T-helper 17 cell (primary cell): ENCODE measurements at regions not wholly inside any gene's neighbourhood (a gene's known extent, or its start where the extent isn't known, plus 50 kb on each side); places are given as distances from the start of the nearest gene placed in this dataset.

Source experiments
- ATAC-seq: fragments of 150-1000 bp; cut with Tn5 transposase; 2 replicates; pipeline ENCODE4 v1.10.0; 2021; ENCODE audit warnings: mild to moderate bottlenecking, moderate library complexity
- DNase-seq, 3 donors: peaks; one replicate each; pipeline versions ENCODE4 v3.0.0 to v3.0.0-alpha.2; 2020 to 2021
- H3K9me3 ChIP-seq: one replicate; pipeline ENCODE4 v1.7.0; 2013; ENCODE audit warnings: low read length, mild to moderate bottlenecking; ENCODE audit not compliant: control insufficient read depth, poor library complexity, severe bottlenecking
- H3K27ac Mint-ChIP-seq: one replicate; pipeline ENCODE4 v1.8.0; 2022; ENCODE audit warnings: mild to moderate bottlenecking, moderate library complexity, mixed read lengths
- H3K27me3 Mint-ChIP-seq: one replicate; pipeline ENCODE4 v1.8.0; 2022; ENCODE audit warnings: mixed read lengths
- H3K36me3 Mint-ChIP-seq: one replicate; pipeline ENCODE4 v1.8.0; 2022; ENCODE audit warnings: low read depth, mixed read lengths
- H3K4me1 Mint-ChIP-seq: one replicate; pipeline ENCODE4 v1.8.0; 2022; ENCODE audit warnings: mild to moderate bottlenecking, mixed read lengths
- H3K4me3 Mint-ChIP-seq: one replicate; pipeline ENCODE4 v1.8.0; 2022; ENCODE audit warnings: mild to moderate bottlenecking, moderate library complexity, mixed read lengths

DNA sequence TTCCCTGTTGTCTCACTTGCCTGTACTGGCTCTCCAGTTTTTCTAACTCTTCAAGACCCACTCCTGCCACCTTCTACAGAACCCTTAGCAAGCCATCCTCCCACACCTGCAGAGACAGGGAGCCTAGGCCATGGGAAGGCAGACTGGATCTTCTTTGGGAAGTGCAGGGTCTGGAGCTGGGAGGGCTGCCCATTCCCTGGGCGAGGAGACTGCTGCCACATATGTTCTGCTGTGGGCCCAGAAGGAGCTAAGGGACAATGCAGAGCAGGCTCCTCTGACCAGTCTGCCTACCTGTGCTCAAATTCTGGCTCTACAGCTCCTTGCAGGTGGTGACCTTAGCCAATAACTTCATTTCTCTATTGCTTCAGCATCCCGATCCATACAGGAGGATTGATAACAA lies 152.1 kb upstream of the CELF4 start:
- no peaks in the 10 kb centered on the region for H3K9me3 ChIP-seq
- Mint-ChIP-seq H3K36me3 (no peaks in the 10 kb centered on the region), H3K4me1 (no peaks in the 10 kb centered on the region), H3K4me3 (no peak overlapping the region), H3K27ac (no peak overlapping the region), H3K27me3 (no peaks in the 10 kb centered on the region)
- DNase-seq (no peak), ATAC-seq (no peak)

DNA sequence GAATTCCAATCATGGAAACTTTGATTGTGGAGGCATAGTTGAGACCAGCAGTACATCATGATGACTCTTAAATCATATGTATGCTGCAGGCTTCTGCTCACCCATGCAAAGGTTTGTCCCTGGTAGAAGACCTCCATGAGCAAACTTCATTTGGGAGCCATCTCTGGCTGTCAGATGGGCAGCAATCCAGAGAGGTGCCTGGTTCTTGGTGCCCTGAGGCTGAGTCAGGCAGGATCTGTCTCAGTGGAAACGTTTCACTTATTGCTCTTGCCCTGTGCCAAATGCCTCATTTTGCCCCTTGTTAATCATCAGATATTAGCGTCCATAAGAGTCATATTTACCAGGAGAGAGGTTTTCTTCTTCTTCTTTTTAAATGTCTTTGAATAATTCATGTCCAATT lies 151.5 kb upstream of the CELF4 start:
- no peaks in the 10 kb centered on the region for H3K9me3 ChIP-seq
- DNase-seq = no peak
- Mint-ChIP-seq H3K36me3 (no peaks in the 10 kb centered on the region), H3K27me3 (no peaks in the 10 kb centered on the region), H3K4me1 (no peaks in the 10 kb centered on the region), H3K27ac (no peak overlapping the region), H3K4me3 (no peak overlapping the region)
- no peak for ATAC-seq

DNA sequence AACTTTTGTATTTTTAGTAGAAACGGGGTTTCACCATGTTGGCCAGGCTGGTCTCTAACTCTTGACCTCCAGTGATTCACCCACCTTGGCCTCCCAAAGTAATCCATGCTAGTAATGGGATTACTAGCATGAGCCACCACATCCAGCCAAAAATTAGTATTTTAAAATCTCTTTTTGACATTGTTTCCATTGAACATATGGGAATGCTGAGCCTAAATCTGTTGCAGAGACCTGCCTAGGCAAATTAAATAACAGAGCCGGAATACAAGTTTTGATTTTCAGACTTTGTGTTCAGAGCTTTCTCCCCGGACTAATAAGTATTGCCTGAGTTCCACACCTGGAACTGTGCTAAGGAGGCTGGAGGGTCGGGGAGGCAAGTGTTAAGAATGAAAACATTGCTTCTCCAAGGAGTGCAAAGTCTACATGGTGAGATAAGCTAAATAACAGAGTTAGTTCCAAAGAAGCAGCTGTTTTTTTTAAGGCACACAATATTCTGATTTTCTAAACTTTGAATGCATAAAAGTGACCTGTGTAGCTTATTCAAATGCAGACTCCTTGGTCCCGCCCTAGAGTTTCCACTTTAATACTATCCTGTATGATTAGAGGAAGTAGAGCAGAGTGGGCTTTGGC lies 150.6 kb upstream of the CELF4 start:
- Mint-ChIP-seq H3K4me1 (no peaks in the 10 kb centered on the region), H3K27ac (no peak overlapping the region), H3K36me3 (no peaks in the 10 kb centered on the region), H3K4me3 (no peak overlapping the region), H3K27me3 (no peaks in the 10 kb centered on the region)
- no peaks in the 10 kb centered on the region for H3K9me3 ChIP-seq
- ATAC-seq (no peak), DNase-seq (no peak)

DNA sequence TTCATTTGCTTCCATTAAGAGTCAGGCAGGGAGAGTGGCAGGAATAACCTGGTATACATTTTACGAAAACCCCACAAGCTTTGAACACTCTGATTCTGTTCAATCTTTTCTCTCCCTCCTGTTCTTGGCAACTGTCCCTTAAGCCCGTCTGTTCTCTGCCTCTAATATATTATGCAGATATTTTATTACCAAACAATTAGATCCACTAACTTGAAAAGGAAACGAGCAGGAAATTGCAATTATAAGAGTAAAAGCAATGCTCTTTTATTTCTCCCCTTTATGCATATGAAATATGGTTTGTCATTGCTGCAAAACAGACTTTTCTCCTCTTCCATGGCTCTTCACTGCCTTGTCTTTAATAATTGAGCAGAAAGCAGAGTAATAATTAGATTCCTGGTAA lies 149.1 kb upstream of the CELF4 start:
- Mint-ChIP-seq H3K36me3 (no peaks in the 10 kb centered on the region), H3K27me3 (no peaks in the 10 kb centered on the region), H3K27ac (no peak overlapping the region), H3K4me1 (no peaks in the 10 kb centered on the region), H3K4me3 (no peak overlapping the region)
- DNase-seq (no peak), ATAC-seq (no peak)
- H3K9me3 ChIP-seq = no peaks in the 10 kb centered on the region

DNA sequence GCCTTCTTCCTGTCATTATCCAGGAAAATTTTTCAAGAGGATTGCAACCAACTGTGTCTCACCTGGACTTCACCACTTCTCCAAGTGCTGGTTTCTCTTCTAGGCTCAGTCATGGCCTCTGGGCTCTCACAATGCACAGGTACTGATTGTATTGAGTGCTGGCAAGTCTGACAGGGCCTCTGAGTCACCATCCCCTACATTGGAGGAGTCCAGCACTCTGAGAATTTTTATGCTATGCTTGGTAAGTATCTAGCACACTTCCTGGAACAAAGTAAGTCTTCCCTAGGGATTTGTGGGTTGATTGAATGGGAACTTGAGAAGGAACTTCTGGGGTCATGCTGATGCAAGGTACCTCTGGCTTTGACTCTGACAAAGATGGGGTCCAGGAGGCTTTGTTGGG lies 147.2 kb upstream of the CELF4 start:
- no peak for DNase-seq
- no peaks in the 10 kb centered on the region for H3K9me3 ChIP-seq
- ATAC-seq = no peak
- H3K27ac Mint-ChIP-seq = no peak overlapping the region
- H3K4me3 Mint-ChIP-seq = no peak overlapping the region
- no peaks in the 10 kb centered on the region for H3K27me3 Mint-ChIP-seq
- H3K36me3 Mint-ChIP-seq = no peaks in the 10 kb centered on the region
- no peaks in the 10 kb centered on the region for H3K4me1 Mint-ChIP-seq

DNA sequence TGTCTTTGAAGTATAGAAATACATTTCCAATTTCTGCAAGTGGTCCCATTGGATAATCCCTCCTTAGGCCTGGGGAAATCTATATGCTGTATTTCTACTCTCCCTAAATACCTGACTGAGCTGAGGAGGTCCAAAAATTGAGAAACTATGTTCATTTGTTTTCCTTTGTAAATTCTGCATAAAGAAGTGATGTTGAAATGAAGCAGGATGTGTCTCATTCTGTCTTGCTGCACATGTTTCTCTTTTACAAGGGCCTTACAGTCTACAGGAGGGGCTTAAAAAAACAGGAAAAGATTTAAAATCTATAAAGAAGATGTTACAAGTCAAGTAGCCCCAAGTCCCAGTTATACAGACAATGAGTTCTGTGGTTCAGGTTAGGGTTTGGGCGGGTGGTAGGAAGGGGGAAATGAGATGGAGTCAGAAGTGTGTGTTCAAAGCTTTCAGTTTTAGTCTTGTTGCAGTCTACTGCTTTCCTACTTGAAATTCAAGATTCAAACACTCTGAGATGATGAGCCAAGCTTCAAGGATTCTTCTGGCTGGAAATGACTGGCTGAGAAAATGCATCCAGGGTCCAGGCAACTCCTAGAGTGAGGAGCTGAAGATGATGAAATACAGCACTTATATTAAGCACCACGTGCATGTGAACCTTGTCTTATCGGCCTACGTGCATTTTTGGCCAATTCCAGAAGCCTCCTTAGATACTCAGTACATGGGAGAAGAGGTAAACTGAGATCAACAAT lies 146.3 kb upstream of the CELF4 start:
- no peaks in the 10 kb centered on the region for H3K27me3 Mint-ChIP-seq
- no peak for DNase-seq
- no peaks in the 10 kb centered on the region for H3K36me3 Mint-ChIP-seq
- no peaks in the 10 kb centered on the region for H3K4me1 Mint-ChIP-seq
- no peak for ATAC-seq
- no peak overlapping the region for H3K27ac Mint-ChIP-seq
- H3K9me3 ChIP-seq = no peaks in the 10 kb centered on the region
- no peak overlapping the region for H3K4me3 Mint-ChIP-seq

DNA sequence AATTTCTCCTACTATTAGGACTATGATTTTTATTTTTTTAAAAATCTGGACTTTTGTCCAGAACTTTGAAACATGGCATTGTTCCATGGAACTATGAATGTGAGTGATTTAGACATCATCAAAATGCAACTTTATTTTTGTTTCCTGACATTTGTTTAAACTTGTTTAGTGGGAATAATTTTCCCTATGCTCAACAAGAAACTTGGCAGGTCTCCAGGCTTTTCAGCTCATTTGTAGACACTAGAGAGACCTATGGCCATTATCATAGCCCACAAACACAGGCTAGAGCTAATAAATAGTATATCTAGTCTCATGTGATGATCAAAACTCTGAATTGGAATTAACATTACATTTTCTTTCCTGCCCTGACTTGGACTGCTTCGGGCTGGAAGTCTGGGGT lies 145.1 kb upstream of the CELF4 start:
- Mint-ChIP-seq H3K27me3 (no peaks in the 10 kb centered on the region), H3K4me1 (no peaks in the 10 kb centered on the region), H3K4me3 (no peak overlapping the region), H3K27ac (no peak overlapping the region), H3K36me3 (no peaks in the 10 kb centered on the region)
- H3K9me3 ChIP-seq = no peaks in the 10 kb centered on the region
- DNase-seq (no peak), ATAC-seq (no peak)

DNA sequence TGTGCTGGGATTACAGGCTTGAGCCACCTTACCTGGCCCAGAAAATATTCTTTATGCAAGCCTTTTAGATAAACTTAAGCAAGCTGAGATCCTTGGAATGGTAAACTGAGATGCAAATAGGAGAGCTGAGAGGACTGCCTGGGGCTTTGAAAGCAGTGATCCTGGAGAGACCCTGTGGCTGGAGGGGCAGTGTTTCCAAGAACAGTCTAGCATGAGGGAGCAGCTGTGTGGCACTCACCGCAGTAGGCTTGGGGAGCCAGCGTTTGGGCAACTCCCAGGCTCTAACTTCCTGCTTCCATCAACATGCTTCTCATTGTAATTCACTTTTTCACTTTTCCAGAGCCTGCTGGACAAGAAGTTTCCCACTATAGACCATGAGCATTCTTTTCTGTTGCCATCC lies 144.1 kb upstream of the CELF4 start:
- H3K27me3 Mint-ChIP-seq = no peaks in the 10 kb centered on the region
- no peaks in the 10 kb centered on the region for H3K36me3 Mint-ChIP-seq
- no peaks in the 10 kb centered on the region for H3K4me1 Mint-ChIP-seq
- ATAC-seq (no peak), DNase-seq (no peak)
- H3K27ac Mint-ChIP-seq = no peak overlapping the region
- H3K9me3 ChIP-seq = no peaks in the 10 kb centered on the region
- no peak overlapping the region for H3K4me3 Mint-ChIP-seq

DNA sequence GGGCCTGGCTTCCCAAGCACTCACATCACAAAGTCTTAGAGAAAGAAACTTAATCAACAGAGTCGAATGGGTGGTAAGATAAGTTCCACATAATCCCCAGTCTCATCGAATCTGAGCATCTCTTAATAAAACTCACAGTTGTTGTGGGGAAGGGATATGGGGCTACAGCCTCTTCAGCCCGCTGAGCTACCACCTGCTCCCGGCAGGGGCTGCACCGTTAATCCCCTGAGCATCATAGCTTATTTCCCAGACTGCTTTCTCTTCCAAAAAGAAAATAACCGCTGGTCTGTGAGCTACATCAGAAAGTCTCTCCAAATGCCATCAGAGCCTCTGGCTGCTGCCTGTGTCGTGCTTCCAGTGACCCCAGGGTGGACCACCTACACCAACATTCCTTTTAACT lies 139.4 kb upstream of the CELF4 start:
- DNase-seq (no peak), ATAC-seq (no peak)
- H3K4me3 Mint-ChIP-seq = no peak overlapping the region
- no peaks in the 10 kb centered on the region for H3K4me1 Mint-ChIP-seq
- no peaks in the 10 kb centered on the region for H3K9me3 ChIP-seq
- no peak overlapping the region for H3K27ac Mint-ChIP-seq
- no peaks in the 10 kb centered on the region for H3K27me3 Mint-ChIP-seq
- no peaks in the 10 kb centered on the region for H3K36me3 Mint-ChIP-seq

DNA sequence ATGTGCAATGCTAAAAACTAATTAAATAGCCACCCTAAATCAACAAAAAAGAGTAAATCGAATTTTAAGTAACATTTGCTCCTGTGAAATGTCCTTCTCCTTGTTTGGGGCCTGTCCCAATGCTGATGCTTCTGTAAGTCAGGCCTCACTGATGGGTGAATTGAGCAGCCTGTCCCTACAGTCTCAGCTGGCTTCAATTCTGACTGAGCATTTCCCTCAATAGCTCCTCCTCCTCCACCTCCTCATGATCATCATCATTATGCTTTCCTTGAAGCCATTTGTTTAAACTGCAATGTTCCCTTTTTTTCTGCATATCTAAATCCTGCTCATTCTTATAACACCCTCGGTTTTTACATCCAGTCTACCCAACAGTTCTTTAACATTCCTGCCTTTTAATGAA lies 137.2 kb upstream of the CELF4 start:
- no peak for ATAC-seq
- no peaks in the 10 kb centered on the region for H3K27me3 Mint-ChIP-seq
- H3K4me1 Mint-ChIP-seq = no peaks in the 10 kb centered on the region

DNA sequence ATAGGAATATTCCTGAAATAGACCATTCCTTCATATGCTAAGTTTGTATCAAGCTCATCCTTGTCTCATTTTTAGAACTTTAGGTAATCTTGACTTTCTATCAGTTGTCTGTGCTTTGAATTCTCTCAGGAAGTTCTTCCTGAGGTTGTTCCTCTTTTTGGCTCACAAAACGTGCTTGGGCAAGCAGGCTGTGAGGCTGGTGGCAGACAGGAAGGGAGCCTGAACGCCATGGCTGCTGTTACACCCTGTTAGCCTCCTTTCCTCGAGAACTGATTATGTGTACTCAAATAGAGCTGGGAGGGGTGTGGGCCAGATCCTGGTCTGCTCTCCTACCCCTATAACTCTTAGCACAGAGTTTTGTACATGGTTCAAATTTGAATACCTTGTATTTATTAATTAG lies 136.4 kb upstream of the CELF4 start:
- no peaks in the 10 kb centered on the region for H3K27me3 Mint-ChIP-seq
- H3K9me3 ChIP-seq = no peaks in the 10 kb centered on the region
- ATAC-seq (no peak), DNase-seq (no peak)
- no peak overlapping the region for H3K4me3 Mint-ChIP-seq
- H3K27ac Mint-ChIP-seq = no peak overlapping the region
- H3K36me3 Mint-ChIP-seq = no peaks in the 10 kb centered on the region
- no peaks in the 10 kb centered on the region for H3K4me1 Mint-ChIP-seq

More for the DNA sequence above, 137.2 kb upstream of the CELF4 start:
- no peak overlapping the region for H3K4me3 Mint-ChIP-seq
- DNase-seq = no peak
- H3K36me3 Mint-ChIP-seq = no peaks in the 10 kb centered on the region
- no peak overlapping the region for H3K27ac Mint-ChIP-seq
- no peaks in the 10 kb centered on the region for H3K9me3 ChIP-seq

DNA sequence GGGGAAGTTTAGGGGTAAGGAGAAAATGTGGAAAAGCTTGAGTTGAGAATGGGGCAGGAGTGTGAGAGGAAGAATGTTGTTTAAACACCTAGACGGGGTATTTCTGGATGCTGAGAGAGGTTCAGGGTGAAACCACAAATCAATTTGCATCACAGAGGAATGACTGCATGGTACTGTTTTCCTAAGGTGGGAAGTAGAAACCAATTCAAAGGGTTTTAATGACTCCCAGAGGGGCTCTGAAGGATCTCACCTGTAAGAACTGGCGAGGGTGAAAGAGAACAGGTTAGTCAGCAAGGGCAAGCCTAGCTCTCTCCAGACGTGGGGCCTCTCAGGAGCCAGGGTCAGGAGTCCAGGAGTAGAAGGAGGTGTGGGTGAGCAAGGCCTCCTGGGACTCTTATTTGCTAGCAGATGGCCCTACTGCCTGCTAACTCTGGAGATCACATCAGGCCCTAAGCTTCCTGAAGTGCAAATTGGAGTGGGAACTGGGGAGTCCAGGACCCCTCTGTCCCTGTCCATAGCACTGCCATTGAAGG lies 133.0 kb upstream of the CELF4 start:
- no peaks in the 10 kb centered on the region for H3K4me1 Mint-ChIP-seq
- no peaks in the 10 kb centered on the region for H3K9me3 ChIP-seq
- DNase-seq (no peak), ATAC-seq (no peak)
- H3K4me3 Mint-ChIP-seq = no peak overlapping the region
- no peaks in the 10 kb centered on the region for H3K27me3 Mint-ChIP-seq
- no peak overlapping the region for H3K27ac Mint-ChIP-seq
- no peaks in the 10 kb centered on the region for H3K36me3 Mint-ChIP-seq

DNA sequence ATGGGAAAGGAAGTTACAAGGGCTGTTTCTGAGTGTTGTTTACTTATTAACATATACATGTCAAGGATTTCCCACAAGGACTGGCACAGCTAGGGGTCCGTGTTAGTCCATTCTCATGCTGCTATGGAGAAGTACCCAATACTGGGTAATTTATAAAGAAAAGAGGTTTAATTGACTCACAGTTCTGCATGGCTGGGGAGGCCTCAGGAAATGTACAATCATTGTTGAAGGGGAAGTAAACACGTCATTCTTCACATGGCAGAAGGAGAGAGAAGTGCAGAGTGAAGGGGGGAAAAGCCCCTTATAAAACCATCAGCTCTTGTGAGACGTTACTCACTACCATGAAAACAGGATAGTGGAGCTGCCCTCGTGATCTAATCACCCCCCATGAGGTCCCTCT lies 128.9 kb upstream of the CELF4 start:
- DNase-seq (no peak), ATAC-seq (no peak)
- Mint-ChIP-seq H3K4me1 (no peaks in the 10 kb centered on the region), H3K4me3 (no peak overlapping the region), H3K36me3 (no peaks in the 10 kb centered on the region), H3K27ac (no peak overlapping the region), H3K27me3 (no peaks in the 10 kb centered on the region)
- H3K9me3 ChIP-seq = no peaks in the 10 kb centered on the region

DNA sequence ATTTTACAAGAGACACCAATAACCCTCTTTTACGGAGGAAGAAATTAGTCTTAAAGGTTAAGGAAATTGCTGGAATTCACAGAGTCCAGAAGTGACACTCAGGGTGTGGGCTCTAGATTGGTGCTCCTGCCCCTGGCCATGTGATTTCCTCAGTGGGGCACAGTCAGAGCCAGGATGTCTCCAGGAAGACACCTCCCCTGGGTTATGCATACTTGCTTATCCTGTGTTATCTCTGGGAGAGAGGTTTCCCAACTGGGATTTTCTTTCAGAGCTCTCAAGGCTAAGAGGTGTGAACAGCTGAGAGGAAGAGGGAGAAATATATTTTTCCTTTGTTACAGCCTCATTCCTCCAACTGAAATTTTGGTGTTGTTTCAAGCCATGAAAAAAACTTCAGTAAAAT lies 125.6 kb upstream of the CELF4 start:
- no peaks in the 10 kb centered on the region for H3K9me3 ChIP-seq
- no peak for DNase-seq
- Mint-ChIP-seq H3K4me3 (no peak overlapping the region), H3K27me3 (no peaks in the 10 kb centered on the region), H3K4me1 (no peaks in the 10 kb centered on the region), H3K27ac (no peak overlapping the region), H3K36me3 (no peaks in the 10 kb centered on the region)
- no peak for ATAC-seq
